Activated T-helper 1 cell treated with anti-CD3 and anti-CD28 coated beads, Interleukin-2, amount 50 U/mL, for 16 hours (primary cell): ENCODE measurements at regions not wholly inside any gene's neighbourhood (a gene's known extent, or its start where the extent isn't known, plus 50 kb on each side); places are given as distances from the start of the nearest gene placed in this dataset.
"Not testable (repeated sequence)": the region's sequence is repeated elsewhere in the genome, so short reads cannot be mapped to it uniquely, and the experiment has no call there.

Source experiments
- DNase-seq, 2 donors: peaks; one replicate each; pipeline ENCODE4 v3.0.0-alpha.2; 2020; ENCODE audit warnings: low read depth in 1 of 2, low spot score in 1 of 2

GRCh38 chr15:93333796-93334195, 244.8 kb upstream of the RGMA start:
- DNase-seq = no peak

DNA sequence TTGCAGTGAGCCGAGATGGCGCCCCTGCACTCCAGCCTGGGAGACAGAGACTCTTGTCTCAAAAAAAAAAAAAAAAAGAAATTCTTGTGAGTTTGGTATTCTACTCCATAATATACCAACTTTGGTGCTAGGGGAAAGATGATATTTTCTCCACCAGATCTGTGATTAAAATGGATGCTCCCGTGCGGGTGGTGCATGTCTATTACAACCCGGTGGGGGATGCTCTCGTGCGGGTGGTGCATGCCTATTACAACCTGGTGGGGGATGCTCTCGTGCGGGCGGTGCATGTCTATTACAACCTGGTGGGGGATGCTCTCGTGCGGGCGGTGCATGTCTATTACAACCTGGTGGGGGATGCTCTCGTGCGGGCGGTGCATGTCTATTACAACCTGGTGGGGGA, 244.1 kb upstream of the RGMA start:
- DNase-seq = not testable (repeated sequence)

DNA sequence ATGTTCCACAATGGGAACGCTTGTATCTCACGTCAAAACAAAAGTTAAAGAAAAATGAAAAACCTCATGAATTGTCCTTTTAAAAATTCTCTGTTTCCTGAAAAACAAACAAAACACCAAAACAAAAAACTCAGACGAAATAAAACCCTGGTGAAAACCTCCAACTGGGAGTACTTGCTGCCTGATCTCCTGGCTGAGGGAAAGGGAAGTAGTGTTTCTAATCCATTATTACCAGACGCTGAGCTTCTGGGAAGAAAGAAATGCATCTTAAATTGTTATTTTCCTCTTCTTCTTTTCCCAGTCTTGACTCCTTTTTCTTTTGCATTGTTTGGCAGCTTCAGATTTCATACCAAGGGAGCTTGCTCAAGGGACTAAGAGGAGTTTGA, 243.2 kb upstream of the RGMA start:
- no peak for DNase-seq

DNA sequence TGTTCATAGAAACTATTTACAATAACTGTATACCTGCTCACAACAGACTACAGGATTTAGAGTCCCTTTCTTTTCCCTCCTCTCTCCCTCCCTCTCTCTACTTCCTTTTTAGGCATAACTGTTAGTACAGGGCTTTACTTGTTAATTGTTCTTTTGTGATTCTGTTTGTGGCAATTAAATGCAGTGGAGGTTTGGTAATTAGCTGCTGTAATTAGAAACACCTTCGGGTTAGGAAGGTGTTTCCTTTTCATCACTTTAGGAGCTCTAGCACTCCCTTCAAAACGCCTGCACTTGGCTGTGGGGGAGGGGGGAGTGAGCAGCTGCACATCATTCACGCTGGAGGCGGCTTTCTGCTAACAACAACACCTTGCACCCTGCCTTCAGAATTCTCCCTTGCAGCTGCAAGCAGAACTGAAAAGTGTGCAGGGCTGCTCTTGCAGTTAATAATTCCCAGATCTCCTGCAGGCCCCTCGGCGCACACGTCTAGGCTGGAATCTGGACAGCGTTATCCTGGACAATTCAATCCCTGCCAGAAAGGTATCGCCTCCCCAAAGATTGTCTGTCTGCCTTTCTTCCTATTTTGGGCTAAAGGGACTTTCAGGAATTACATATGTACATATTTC, 242.6 kb upstream of the RGMA start:
- no peak for DNase-seq

DNA sequence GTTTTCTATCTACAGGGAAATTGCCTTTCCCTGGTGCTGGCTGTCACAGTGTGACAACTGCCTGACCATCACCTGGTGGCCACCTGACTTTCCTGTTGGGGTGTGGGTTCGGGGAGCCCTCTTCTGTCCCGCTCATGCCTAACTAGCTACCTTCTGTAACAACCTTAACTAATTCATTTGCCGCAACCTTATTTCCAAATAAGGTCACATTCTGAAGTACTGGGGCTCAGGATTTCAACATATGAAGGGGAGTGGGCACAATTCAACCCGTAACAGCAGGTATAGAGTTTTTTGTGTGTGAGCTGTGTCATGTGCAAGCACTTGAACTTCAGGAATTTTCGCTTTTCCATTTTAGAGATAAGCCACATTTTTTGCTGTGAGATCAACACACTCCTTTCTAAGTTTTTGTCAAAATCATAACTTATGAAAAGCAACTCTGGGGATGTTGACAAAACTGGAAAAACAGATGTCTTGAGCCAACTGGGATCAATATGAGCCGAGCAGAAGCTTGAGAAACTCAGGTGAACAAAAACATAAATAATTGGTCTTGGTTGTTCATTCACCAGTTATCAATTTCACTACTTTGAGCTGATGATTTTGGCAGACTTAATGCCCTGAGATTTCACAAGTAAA, 242.0 kb upstream of the RGMA start:
- DNase-seq = no peak

DNA sequence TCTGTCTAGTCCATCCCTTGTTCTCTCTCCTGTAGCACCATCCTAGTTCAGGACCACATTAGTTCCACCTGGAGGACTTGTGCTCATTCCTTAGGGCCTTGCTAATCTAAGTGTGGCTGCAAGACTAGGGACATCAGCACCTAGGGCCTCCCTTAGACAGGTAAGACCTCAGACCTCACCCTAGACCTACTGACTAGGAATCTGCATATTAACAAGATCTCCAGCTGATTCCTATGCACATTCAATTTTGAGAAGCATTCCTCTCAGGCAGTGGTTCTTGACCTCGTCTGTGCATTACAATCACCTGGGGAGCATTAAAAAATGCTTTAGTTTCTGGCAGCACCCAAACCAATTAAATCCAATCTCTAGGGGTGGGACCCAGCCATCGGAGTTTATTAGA, 238.4 kb upstream of the RGMA start:
- no peak for DNase-seq

DNA sequence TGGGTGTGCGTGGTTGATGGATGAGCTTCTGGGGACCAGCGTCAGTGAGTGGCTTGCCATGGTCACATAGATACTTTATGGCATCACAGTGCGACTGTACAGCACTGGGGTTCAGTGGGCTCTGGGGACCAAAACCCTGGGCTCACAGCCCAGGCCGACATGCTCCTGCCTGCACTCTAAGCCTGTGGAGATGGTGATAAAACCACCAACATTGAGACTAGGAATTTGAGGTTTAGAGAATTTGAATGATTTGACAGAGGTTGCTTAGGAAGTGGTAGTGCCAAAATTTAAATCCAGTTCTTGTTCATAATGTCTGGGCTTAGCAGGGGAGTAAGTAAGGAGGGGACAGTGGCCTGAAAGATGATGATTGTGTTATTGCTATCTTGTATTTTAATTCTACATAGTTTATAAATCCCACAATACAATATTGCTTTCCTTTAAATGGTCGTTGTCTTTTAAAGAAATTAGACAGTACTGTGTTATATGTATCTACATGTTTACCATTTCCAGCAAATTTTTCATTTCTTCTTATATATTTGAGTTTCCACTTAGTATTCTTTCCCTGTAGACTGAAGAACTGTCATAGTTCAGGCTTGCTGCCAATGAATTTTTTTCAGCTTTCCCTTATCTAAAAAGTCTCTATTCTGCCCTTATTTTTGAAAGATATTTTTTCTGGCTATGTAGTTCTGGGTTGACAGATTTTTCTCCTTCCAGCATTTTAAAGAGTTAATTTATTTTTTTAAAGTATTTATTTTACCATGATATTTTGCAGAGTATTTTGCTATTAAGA, 235.4 kb upstream of the RGMA start:
- DNase-seq = no peak

DNA sequence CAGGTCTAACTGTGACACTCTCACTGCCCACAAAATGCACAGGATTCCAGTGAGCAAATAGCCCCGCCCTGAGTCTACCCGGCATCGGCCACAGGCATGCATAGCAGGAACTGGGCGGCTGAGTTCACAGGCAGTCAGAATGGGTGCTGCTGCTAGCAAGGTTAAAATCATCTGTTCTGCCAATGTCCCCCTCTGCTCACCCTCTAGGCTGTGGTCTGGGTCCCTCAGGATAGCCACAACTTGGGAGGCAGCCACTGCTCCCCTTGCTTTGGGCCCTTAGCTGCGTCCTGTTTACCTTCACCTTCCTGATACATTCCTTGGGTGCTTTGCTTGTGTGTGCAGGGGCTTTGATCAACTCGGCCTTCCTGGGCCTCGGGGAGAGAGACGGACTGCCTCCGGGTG, 232.9 kb upstream of the RGMA start:
- no peak for DNase-seq

DNA sequence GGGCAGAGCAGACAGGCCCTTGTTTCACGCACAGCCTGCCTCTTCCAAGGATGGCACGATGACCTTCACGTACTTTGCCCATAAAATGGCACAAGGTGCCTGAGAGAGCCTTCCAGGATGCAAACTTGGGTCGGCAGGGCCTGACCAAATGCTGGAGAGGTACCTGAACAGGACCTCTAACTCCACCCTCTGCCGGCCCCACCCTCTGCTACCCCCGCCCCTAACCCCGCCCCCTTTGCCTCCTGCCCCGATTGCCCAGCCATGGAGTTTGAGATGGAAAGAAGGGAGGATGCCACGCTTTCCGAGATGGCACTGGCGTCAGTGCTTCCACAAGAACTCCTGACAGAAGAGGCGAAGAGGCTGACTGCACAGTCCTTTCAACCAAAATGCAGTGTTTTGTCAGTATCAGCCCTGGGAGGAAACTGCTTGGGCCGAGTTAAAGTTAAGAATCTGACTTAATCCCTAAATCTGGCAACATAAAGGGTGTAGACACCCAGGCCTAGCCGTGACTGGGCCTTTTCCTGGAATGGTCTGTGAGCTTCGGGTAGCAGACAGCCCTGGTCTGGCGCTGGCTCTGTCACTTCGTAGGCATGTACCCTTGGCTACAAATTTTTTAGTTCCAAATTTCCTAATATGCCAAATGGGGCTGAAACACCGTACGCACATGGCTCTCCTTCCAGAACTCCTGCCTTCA, 230.3 kb upstream of the RGMA start:
- DNase-seq = no peak

GRCh38 chr15:93317772-93318171, 228.8 kb upstream of the RGMA start:
- DNase-seq = no peak

GRCh38 chr15:93314245-93314644, 225.2 kb upstream of the RGMA start:
- DNase-seq = no peak

DNA sequence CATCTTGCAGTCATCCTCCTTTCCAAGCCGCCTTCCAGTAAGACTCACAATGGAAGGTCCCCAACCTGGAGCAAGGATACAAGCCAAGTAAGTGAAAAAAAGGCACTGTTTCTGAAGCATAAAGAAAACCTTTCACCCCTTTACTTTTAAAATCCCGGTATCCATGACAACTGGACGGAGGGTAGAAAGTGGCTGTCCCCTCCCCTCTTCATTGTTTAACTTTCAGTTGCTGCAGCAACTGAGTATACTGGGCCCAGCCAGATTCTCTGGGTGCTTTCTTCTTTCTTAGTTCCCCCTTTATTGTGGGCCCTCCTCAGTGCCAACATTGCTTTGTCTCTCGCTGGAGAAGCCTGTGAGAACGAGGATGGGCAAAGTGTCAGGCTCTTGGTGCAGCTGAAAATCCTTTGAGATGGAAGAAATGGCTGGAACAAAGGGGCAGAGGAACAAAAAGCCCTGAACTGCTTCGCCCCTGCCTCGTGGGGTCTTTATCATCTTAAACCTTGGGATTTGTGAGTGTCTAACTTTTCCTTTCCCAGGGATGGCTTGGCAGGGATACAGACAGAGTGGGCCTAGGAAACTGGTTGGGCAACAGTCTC, 224.0 kb upstream of the RGMA start:
- DNase-seq = no peak

GRCh38 chr15:93311620-93312019, 222.6 kb upstream of the RGMA start:
- no peak for DNase-seq

DNA sequence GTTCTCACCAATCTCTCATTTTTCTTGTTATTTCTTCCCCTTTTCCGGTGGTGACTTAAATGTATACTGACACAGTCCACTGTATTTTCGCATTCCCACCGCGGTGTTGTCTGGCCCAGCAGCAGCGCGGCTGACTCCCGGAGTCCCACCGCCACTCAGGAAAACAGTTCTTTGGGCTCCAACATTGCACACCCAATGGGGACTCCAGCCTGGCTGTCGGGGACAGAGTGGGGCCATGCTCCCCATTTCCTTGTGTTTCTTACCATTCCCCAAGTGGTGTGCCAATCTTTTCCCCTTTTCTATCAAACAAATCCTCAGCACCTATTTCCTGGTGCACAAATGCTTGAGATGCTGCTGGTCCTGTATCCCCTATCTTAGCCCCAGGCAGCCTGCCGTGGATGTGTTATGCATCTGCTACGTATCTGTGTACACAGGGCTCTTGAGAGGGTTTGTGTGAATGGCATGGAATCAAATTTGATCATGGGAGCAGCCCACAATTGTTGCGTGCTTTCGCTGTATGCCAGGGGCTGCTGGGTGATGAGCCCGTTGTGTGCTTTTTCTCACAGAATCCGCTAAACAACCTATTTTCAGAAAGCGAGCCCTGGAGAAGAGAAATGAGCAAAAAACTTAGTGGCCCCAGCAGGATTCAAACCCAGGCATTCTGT, 219.1 kb upstream of the RGMA start:
- DNase-seq = no peak

GRCh38 chr15:93307513-93307912, 218.5 kb upstream of the RGMA start:
- no peak for DNase-seq

DNA sequence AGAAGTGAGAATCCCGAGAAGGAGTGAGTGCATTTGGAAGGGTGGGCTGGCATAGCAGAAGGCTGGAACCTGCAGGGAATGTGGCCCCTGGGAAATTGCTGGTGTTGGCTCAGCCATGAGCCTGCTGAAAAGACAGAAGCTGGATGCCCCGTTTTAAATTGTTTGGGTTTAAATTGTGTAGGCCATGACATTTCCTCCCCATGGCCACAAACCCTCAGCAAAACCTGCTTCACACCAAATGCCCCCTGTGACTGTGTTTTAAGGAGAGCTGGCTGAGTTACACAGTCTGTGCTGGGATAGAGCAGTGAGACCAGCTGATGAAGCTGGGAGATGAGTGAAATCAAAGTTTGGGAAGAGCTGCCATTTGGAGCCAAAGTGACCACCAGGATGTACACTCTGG, 216.3 kb upstream of the RGMA start:
- no peak for DNase-seq

DNA sequence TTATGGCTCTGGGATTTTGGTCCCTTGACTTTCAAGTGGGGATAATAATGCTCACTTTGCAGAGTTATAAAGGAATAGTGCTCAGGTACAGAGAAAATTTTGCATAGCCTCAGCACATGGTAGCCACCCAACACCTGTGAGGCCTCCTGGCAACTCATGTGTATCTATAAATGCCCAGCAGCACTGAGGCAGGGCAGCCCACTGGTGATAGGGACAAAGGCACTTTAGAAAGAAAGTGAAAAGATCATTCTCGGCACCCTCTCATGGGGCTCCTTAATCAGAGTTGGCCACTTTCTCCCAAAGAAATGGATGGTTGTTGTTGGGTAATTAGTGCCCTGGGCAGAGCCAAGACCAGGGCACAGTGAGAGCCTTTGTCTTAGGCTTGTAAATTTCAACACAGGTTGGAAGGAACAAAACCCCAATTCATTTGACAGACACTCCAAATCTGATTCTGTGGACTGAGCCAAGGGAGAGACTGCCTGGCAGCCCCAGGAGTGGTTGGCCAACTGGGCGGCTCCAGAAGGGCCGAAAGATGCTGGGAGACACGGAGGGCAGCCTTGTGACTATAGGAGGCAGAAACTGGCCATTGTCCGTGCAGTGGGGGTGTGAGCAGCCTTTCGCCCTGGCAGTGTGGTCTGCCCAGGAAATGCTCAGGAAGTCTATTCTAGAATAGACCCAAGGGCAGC, 213.2 kb upstream of the RGMA start:
- DNase-seq = no peak

DNA sequence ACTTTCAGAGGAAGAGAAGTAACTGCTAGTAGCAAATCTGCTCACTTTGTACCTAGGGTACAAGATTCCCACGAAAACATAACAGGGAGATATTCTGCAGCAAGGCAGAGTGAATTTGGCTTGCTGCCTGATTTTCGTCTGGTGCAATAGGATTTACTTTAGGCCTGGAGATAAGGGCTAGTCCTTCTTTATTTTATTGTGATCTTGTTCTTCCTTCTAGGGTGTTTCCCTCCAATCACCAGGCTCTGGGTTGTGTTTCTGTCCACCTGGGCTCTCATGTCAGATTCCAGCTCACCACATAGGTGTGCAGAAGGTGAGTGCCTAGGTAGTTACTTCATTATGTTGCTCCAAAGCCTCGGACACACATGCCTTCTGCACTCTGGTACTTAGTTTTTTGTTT, 211.8 kb upstream of the RGMA start:
- no peak for DNase-seq

- DNase-seq = no peak
These were observed 210.7 kb upstream of the RGMA start for GRCh38 chr15:93299675-93300074.

GRCh38 chr15:93298901-93299300, 209.9 kb upstream of the RGMA start:
- DNase-seq = no peak
